ENCODE measurements at regions not wholly inside any gene's neighbourhood (a gene's known extent, or its start where the extent isn't known, plus 50 kb on each side); places are given as distances from the start of the nearest gene placed in this dataset.
"Not testable (repeated sequence)": the region's sequence is repeated elsewhere in the genome, so short reads cannot be mapped to it uniquely, and the experiment has no call there.

GRCh38 chr11:31957674-31958073 is 133.2 kb upstream of the RCN1 start:
- DNase-seq (no peak), ATAC-seq (ENCODE audit: insufficient read depth, low FRiP score) (no peak)
- Histone ChIP-seq H3K9ac (ENCODE audit: insufficient read depth in 1 of 2, low read length in 2 of 2) (no peak overlapping the region), H3K36me3 (ENCODE audit: control insufficient read depth in 4 of 4, insufficient read depth in 4 of 4, low read length in 4 of 4) (no peaks in the 10 kb centered on the region), H3K4me3 (no peak overlapping the region), H3K27ac (ENCODE audit: low read depth in 1 of 2, low read length in 1 of 2) (no peak overlapping the region), H3K9me3 (ENCODE audit: control insufficient read depth in 4 of 4, insufficient read depth in 3 of 4, low read length in 3 of 4) (peaks cover 0 to 3% (median 0%) of the 10 kb centered on the region in 4 donors), H3K27me3 (ENCODE audit: control insufficient read depth in 3 of 3, insufficient read depth in 3 of 3, low read length in 2 of 3) (no peaks in the 10 kb centered on the region), H3K4me1 (ENCODE audit: control insufficient read depth in 5 of 5, insufficient read depth in 5 of 5, low read length in 5 of 5) (peaks cover 0 to 15% (median 0%) of the 10 kb centered on the region in 5 donors)
- TF ChIP-seq CTCF (IDR thresholded peaks at IDR 0.05; ENCODE audit: control extremely low read depth, extremely low read depth): no peak
- WGBS, 2 donors: 70 to 75% methylated on average over 7 of the region's 7 CpGs

GRCh38 chr11:31956310-31956709 is 134.6 kb upstream of the RCN1 start:
- Histone ChIP-seq H3K4me1 (ENCODE audit: control insufficient read depth in 5 of 5, insufficient read depth in 5 of 5, low read length in 5 of 5) (peaks cover 0 to 10% (median 0%) of the 10 kb centered on the region in 5 donors), H3K9ac (ENCODE audit: insufficient read depth in 1 of 2, low read length in 2 of 2) (no peak overlapping the region), H3K36me3 (ENCODE audit: control insufficient read depth in 4 of 4, insufficient read depth in 4 of 4, low read length in 4 of 4) (no peaks in the 10 kb centered on the region), H3K4me3 (no peak overlapping the region), H3K9me3 (ENCODE audit: control insufficient read depth in 4 of 4, insufficient read depth in 3 of 4, low read length in 3 of 4) (peaks cover 0 to 1% (median 0%) of the 10 kb centered on the region in 4 donors), H3K27ac (ENCODE audit: low read depth in 1 of 2, low read length in 1 of 2) (no peak overlapping the region), H3K27me3 (ENCODE audit: control insufficient read depth in 3 of 3, insufficient read depth in 3 of 3, low read length in 2 of 3) (no peaks in the 10 kb centered on the region)
- DNase-seq (no peak), ATAC-seq (ENCODE audit: insufficient read depth, low FRiP score) (no peak)
- no peak for TF ChIP-seq CTCF (IDR thresholded peaks at IDR 0.05; ENCODE audit: control extremely low read depth, extremely low read depth)
- 80 to 87% methylated on average over 3 of the region's 3 CpGs for WGBS, 2 donors

- TF ChIP-seq CTCF (IDR thresholded peaks at IDR 0.05; ENCODE audit: control extremely low read depth, extremely low read depth): no peak
Measured at GRCh38 chr11:31955838-31956237, 135.0 kb upstream of the RCN1 start.

GRCh38 chr11:31953803-31954327 is 137.0 kb upstream of the RCN1 start:
- no peak for DNase-seq
- H3K9me3 ChIP-seq (ENCODE audit: control insufficient read depth in 4 of 4, insufficient read depth in 3 of 4, low read length in 3 of 4): peaks cover 0 to 1% (median 0%) of the 10 kb centered on the region in 4 donors
- no peak overlapping the region for H3K4me3 ChIP-seq
- H3K9ac ChIP-seq (ENCODE audit: insufficient read depth in 1 of 2, low read length in 2 of 2): no peak overlapping the region
- peaks cover 0 to 10% (median 0%) of the 10 kb centered on the region in 5 donors for H3K4me1 ChIP-seq (ENCODE audit: control insufficient read depth in 5 of 5, insufficient read depth in 5 of 5, low read length in 5 of 5)
- no peak overlapping the region for H3K27ac ChIP-seq (ENCODE audit: low read depth in 1 of 2, low read length in 1 of 2)
- no peak for TF ChIP-seq CTCF (IDR thresholded peaks at IDR 0.05; ENCODE audit: control extremely low read depth, extremely low read depth)
- no peaks in the 10 kb centered on the region for H3K27me3 ChIP-seq (ENCODE audit: control insufficient read depth in 3 of 3, insufficient read depth in 3 of 3, low read length in 2 of 3)
- H3K36me3 ChIP-seq (ENCODE audit: control insufficient read depth in 4 of 4, insufficient read depth in 4 of 4, low read length in 4 of 4): no peaks in the 10 kb centered on the region
- no peak for ATAC-seq (ENCODE audit: insufficient read depth, low FRiP score)
- WGBS, 2 donors: 63 to 68% methylated on average over 6 of the region's 6 CpGs

More at GRCh38 chr11:31955838-31956237, 135.0 kb upstream of the RCN1 start:
- H3K36me3 ChIP-seq (ENCODE audit: control insufficient read depth in 4 of 4, insufficient read depth in 4 of 4, low read length in 4 of 4): no peaks in the 10 kb centered on the region
- peaks cover 0 to 10% (median 0%) of the 10 kb centered on the region in 5 donors for H3K4me1 ChIP-seq (ENCODE audit: control insufficient read depth in 5 of 5, insufficient read depth in 5 of 5, low read length in 5 of 5)
- no peak overlapping the region for H3K9ac ChIP-seq (ENCODE audit: insufficient read depth in 1 of 2, low read length in 2 of 2)
- 94 to 96% methylated on average over 7 of the region's 7 CpGs for WGBS, 2 donors
- no peak for ATAC-seq (ENCODE audit: insufficient read depth, low FRiP score)
- no peak overlapping the region for H3K4me3 ChIP-seq
- peaks cover 0 to 1% (median 0%) of the 10 kb centered on the region in 4 donors for H3K9me3 ChIP-seq (ENCODE audit: control insufficient read depth in 4 of 4, insufficient read depth in 3 of 4, low read length in 3 of 4)
- no peak overlapping the region for H3K27ac ChIP-seq (ENCODE audit: low read depth in 1 of 2, low read length in 1 of 2)
- no peak for DNase-seq
- H3K27me3 ChIP-seq (ENCODE audit: control insufficient read depth in 3 of 3, insufficient read depth in 3 of 3, low read length in 2 of 3): no peaks in the 10 kb centered on the region

GRCh38 chr11:31949733-31950200 is 138.6 kb upstream of the PAX6 start:
- H3K9ac ChIP-seq (ENCODE audit: insufficient read depth in 1 of 2, low read length in 2 of 2); H3K4me1 ChIP-seq (ENCODE audit: control insufficient read depth in 5 of 5, insufficient read depth in 5 of 5, low read length in 5 of 5); H3K36me3 ChIP-seq (ENCODE audit: control insufficient read depth in 4 of 4, insufficient read depth in 4 of 4, low read length in 4 of 4); ATAC-seq (ENCODE audit: insufficient read depth, low FRiP score); H3K27me3 ChIP-seq (ENCODE audit: control insufficient read depth in 3 of 3, insufficient read depth in 3 of 3, low read length in 2 of 3); H3K4me3 ChIP-seq; H3K9me3 ChIP-seq (ENCODE audit: control insufficient read depth in 4 of 4, insufficient read depth in 3 of 4, low read length in 3 of 4); H3K27ac ChIP-seq (ENCODE audit: low read depth in 1 of 2, low read length in 1 of 2); DNase-seq: not testable (repeated sequence)

Data from lung (tissue), 11 donors.